HT1080 (cell line): ENCODE measurements at regions not wholly inside any gene's neighbourhood (a gene's known extent, or its start where the extent isn't known, plus 50 kb on each side); places are given as distances from the start of the nearest gene placed in this dataset.
"Not testable (repeated sequence)": the region's sequence is repeated elsewhere in the genome, so short reads cannot be mapped to it uniquely, and the experiment has no call there.

Source experiments
- DNase-seq: peaks from one replicate; pipeline ENCODE4 v3.0.0-alpha.2; 2015; ENCODE audit warnings: low read depth

GRCh38 chr5:110288766-110289511, 437.5 kb downstream of the TMEM232 start:
- peak; percentile 63 for DNase-seq

DNA sequence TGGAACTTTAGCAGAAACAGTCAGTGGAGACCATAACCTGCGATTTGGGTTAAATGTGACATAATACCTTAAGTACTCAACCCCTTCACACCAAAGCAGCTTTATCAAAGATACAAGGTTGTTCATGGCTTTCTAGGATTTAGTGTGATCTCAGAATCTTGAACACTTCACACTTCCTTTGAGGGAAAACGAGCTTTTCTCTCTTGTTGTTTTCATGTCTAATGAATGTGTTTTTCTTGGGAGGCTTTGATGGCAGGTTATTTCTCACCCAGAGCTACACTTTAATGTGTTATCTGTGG, 437.0 kb downstream of the TMEM232 start:
- no peak for DNase-seq

DNA sequence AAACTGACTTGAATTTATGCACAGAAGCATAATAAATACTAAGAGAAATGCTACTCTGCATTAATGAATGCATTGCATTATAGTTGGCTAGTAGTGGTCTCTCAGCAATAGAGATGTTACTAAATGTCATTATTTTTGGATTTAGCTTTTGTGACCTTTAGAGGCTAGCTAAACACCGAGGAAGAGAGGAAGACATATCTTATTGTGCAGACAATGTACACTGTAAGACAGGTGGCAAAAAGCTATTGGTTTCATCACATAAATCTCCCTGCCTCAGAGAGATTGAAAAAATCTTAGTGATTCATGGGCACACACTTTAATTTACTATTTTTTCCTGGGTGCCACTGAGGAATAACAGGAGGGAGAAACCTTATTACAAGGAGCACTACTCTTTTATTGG, 435.9 kb downstream of the TMEM232 start:
- DNase-seq = no peak

GRCh38 chr5:110294281-110294680, 432.2 kb downstream of the TMEM232 start:
- DNase-seq = no peak

DNA sequence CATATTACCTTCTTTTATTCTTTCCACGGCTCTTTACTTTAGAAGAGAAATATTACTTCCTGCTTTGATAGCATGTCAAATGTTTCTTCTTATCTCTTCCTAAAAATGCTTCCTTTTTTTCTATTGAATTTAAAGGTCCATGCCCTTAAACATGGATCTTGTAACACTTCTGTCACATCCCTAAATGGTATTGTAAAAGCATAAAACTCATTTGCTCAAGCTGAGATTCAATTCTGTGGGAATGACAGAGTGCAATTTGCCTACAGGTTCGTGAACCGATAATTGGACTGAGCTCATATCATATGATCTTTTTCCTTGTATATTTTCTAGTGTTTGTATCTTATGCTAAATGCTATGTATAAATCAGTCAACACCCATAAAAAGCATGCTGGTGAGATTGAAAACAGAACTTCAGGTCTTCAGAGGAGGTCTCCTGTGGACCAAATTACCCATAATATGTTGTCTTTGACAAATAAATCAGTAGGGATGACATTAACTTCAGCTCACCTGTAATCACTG, 429.3 kb downstream of the TMEM232 start:
- no peak for DNase-seq

- no peak for DNase-seq
Observed at GRCh38 chr5:110304176-110304575, 422.3 kb downstream of the TMEM232 start.

- DNase-seq = no peak
Observed at GRCh38 chr5:110306650-110307049, 419.8 kb downstream of the TMEM232 start.

- no peak for DNase-seq
Observed at GRCh38 chr5:110309222-110309621, 417.2 kb downstream of the TMEM232 start.

- DNase-seq = not testable (repeated sequence)
Observed at GRCh38 chr5:110316566-110316965, 409.9 kb downstream of the TMEM232 start.

- DNase-seq = peak; percentile 2
Observed at GRCh38 chr5:110321117-110321516, 405.4 kb downstream of the TMEM232 start.

GRCh38 chr5:110323357-110323756, 403.1 kb downstream of the TMEM232 start:
- DNase-seq = no peak

- no peak for DNase-seq
Observed at GRCh38 chr5:110323832-110324231, 402.6 kb downstream of the TMEM232 start.

GRCh38 chr5:110324876-110325275, 401.6 kb downstream of the TMEM232 start:
- no peak for DNase-seq

GRCh38 chr5:110329955-110330525, 396.4 kb downstream of the TMEM232 start:
- DNase-seq = no peak

DNA sequence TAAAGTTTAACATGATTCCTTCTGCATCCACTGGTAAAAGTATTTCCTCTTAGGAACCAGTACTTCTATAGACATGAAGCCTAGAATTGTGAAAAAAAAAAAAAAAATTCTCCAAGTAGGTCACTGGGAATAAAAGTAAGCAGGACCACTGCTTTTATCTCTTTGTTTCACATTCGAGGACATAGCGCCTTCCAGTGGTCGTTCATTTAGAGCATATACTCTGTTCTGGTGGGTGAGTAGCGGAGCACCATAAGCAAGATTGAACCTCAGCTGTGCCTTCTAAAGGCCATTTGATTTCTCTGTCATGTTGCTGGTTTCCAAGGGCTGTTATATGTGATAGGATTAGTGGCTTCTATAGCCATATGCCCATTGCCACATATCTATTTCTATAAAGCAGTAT, 393.1 kb downstream of the TMEM232 start:
- peak; percentile 26 for DNase-seq

DNA sequence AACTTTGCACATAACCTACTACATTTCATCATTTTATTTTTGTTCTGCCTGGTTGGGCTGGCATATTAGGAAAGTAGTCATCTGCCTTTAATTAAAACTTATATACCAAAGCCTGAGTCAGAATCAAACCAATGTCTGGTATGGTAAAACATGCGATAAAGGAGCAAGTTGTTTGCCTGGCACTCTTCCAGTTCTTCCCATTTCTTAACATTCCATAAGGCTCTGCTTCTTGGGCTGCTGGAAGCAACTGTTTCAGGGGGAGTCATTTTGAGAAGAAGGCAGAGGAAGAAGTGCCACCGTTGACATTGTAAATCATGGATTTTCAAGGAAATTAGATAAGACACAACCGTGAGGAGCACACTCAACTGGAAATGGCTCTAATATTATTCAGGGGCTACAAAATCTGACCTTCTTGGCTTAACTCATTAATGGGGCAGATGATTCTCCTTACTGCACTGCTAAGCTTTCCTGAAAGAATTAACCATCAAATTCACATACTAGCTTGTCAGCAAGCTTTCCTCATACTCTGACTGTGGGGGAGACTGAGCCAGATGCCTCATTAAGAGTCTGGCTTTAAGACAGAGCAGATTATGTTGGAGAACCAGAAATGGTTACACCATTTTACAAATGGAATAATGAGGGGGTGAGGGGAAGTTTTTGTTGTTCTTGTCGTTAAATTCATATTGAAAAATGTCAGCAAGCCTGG, 391.0 kb downstream of the TMEM232 start:
- no peak for DNase-seq

DNA sequence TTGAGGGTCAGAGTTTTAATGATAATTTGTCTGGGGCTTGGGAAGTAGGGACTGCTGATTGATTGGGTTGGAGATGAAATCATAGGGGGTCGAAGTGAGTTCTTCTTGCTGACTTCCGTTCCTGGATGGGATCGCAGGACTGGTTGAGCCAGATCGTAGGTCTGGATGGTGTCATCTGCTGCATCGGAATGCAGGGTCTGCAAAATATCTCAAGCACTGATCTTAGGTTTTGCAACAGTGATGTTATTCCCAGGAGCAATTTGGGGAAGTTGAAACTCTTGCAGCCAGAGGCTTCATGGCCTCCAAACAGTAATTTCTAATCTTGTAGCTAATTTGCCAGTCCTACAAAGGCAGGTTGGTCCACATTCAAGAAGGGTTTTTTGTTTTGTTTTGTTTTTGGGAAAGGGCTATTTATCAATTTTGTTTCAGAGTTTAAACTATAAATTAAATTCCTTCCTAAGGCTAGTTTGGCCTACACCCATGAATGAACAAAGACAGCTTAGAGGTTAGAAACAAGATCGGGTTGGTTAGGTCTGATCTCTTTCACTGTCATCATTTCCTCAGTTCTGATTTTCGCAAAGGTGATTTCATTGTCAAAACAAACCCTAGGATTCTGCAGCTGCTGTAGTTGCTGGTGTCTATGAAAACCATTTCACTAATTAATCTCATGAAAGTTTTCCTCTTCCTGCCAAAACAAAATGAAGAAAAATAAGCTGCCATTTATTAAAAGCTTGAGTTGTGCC, 388.0 kb downstream of the TMEM232 start:
- no peak for DNase-seq

DNA sequence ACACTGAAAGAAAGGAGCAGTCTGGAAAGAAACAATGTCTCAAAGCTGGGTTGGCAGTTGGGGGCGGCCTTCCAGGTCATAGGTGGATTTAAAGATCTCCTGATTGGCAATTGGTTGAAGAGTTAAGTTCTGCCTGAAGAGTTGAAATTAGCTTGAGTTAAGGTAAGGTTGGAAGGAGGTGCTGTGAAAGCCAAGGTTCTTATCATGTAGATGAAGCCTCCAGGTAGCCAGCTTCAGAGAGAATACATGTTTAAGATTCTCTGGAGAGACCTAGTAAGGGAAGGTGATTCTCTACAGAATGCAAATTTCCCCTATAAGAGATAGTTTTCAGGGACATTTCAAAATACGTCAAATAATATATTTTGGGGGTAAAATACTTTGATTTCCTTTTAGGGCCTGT, 387.1 kb downstream of the TMEM232 start:
- DNase-seq = no peak

- no peak for DNase-seq
Observed at GRCh38 chr5:110341836-110342235, 384.6 kb downstream of the TMEM232 start.

DNA sequence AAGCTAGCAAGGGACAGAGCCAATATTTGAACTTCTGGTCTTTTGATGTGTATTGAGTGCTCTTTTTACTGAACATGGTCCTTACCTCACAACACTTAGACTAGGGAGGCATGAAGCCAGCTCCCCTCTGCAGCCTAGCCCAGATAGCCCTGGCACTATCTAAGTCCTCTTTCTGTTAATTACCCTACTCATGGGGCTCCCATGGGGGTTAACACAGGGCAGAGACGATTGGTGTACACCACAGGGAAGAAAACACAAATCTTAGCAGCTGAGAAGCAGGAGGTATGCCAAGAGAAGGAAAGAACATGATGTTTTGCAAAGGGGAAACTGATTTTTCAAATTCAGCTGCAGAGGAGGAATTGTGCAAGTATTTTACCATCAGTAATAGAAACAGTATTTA, 383.8 kb downstream of the TMEM232 start:
- DNase-seq = no peak

- DNase-seq = no peak
Observed at GRCh38 chr5:110343616-110344015, 382.9 kb downstream of the TMEM232 start.

GRCh38 chr5:110345623-110346022, 380.8 kb downstream of the TMEM232 start:
- no peak for DNase-seq
